Activated CD4-positive, alpha-beta T cell treated with anti-CD3 and anti-CD28 coated beads for 1 hour (primary cell): ENCODE measurements at regions not wholly inside any gene's neighbourhood (a gene's known extent, or its start where the extent isn't known, plus 50 kb on each side); places are given as distances from the start of the nearest gene placed in this dataset.

Experiments used
- DNase-seq: peaks from one replicate; pipeline ENCODE4 v3.0.0-alpha.2; 2020

GRCh38 chr11:38252620-38253019 is 1654.6 kb upstream of the RAG2 start:
- DNase-seq: no peak

GRCh38 chr11:38246451-38246850 is 1648.4 kb upstream of the RAG2 start:
- no peak for DNase-seq

GRCh38 chr11:38226684-38227083 is 1628.6 kb upstream of the RAG2 start:
- DNase-seq: no peak

- no peak for DNase-seq
Measured at GRCh38 chr11:38221295-38221694, 1623.3 kb upstream of the RAG2 start.

- DNase-seq: no peak
Measured at GRCh38 chr11:38219636-38220035, 1621.6 kb upstream of the RAG2 start.

GRCh38 chr11:38208951-38209350 is 1610.9 kb upstream of the RAG2 start:
- DNase-seq: no peak

- no peak for DNase-seq
Measured at GRCh38 chr11:38206663-38207062, 1608.6 kb upstream of the RAG2 start.

GRCh38 chr11:38191101-38191500 is 1593.1 kb upstream of the RAG2 start:
- DNase-seq: no peak

GRCh38 chr11:38182126-38182866 is 1584.3 kb upstream of the RAG2 start:
- no peak for DNase-seq

GRCh38 chr11:38176686-38177322 is 1578.8 kb upstream of the RAG2 start:
- no peak for DNase-seq

GRCh38 chr11:38173676-38174075 is 1575.6 kb upstream of the RAG2 start:
- no peak for DNase-seq

GRCh38 chr11:38169286-38169685 is 1571.2 kb upstream of the RAG2 start:
- DNase-seq: no peak

- DNase-seq: no peak
Measured at GRCh38 chr11:38163526-38163925, 1565.5 kb upstream of the RAG2 start.

- DNase-seq: no peak
Measured at GRCh38 chr11:38160433-38160832, 1562.4 kb upstream of the RAG2 start.

- no peak for DNase-seq
Measured at GRCh38 chr11:38159038-38159437, 1561.0 kb upstream of the RAG2 start.

GRCh38 chr11:38156495-38157146 is 1558.6 kb upstream of the RAG2 start:
- no peak for DNase-seq

- no peak for DNase-seq
Measured at GRCh38 chr11:38155856-38156255, 1557.8 kb upstream of the RAG2 start.

- DNase-seq: no peak
Measured at GRCh38 chr11:38153985-38154384, 1555.9 kb upstream of the RAG2 start.

GRCh38 chr11:38143852-38144251 is 1545.8 kb upstream of the RAG2 start:
- DNase-seq: no peak

- DNase-seq: no peak
Measured at GRCh38 chr11:38138972-38139371, 1540.9 kb upstream of the RAG2 start.

- no peak for DNase-seq
Measured at GRCh38 chr11:38136887-38137286, 1538.9 kb upstream of the RAG2 start.

- no peak for DNase-seq
Measured at GRCh38 chr11:38131535-38131934, 1533.5 kb upstream of the RAG2 start.

GRCh38 chr11:38130976-38131375 is 1532.9 kb upstream of the RAG2 start:
- DNase-seq: no peak

- DNase-seq: no peak
Measured at GRCh38 chr11:38130514-38130913, 1532.5 kb upstream of the RAG2 start.
